ENCODE measurements at regions not wholly inside any gene's neighbourhood (a gene's known extent, or its start where the extent isn't known, plus 50 kb on each side); places are given as distances from the start of the nearest gene placed in this dataset.

GRCh38 chr9:82819260-82819659 lies 243.7 kb downstream of the RASEF start:
- TF ChIP-seq CTCF (IDR thresholded peaks at IDR 0.05): no peak
- no peak for TF ChIP-seq POLR2A (IDR thresholded peaks at IDR 0.05)

Data from esophagus squamous epithelium (tissue), 4 donors.